OCI-LY1 (cell line): ENCODE measurements at regions not wholly inside any gene's neighbourhood (a gene's known extent, or its start where the extent isn't known, plus 50 kb on each side); places are given as distances from the start of the nearest gene placed in this dataset.

Source experiments
- H2AFZ ChIP-seq: fragments of 200-600 bp; sonication (generic), shearing (Covaris generic); 2 replicates; pipeline ENCODE4 v1.6.0; 2014; ENCODE audit warnings: antibody characterized with exemption, mild to moderate bottlenecking, low read length
- H3F3A ChIP-seq: fragments of 200-600 bp; sonication (generic), shearing (Covaris generic); 2 replicates; pipeline ENCODE4 v1.6.0; 2014; ENCODE audit warnings: mild to moderate bottlenecking, antibody characterized with exemption, low read length, moderate library complexity; ENCODE audit not compliant: insufficient read depth
- H3K27ac ChIP-seq: fragments of 200-600 bp; sonication (generic); 2 replicates; pipeline ENCODE4 v1.5.1; 2014; ENCODE audit warnings: low read length, mixed run types, mild to moderate bottlenecking, low read depth; ENCODE audit not compliant: poor library complexity, severe bottlenecking
- H3K27me3 ChIP-seq: fragments of 200-600 bp; sonication (generic); 2 replicates; pipeline ENCODE4 v1.6.0; 2014; ENCODE audit warnings: antibody characterized with exemption, mild to moderate bottlenecking, low read length, moderate library complexity; ENCODE audit not compliant: insufficient read depth
- H3K36me3 ChIP-seq: fragments of 200-600 bp; sonication (generic); 2 replicates; pipeline ENCODE4 v1.6.1; 2014; ENCODE audit warnings: mild to moderate bottlenecking, antibody characterized with exemption, low read length, moderate library complexity, mixed read lengths; ENCODE audit not compliant: insufficient read depth
- H3K4me1 ChIP-seq: fragments of 200-600 bp; sonication (generic); 2 replicates; pipeline ENCODE4 v1.5.1; 2014; ENCODE audit warnings: mild to moderate bottlenecking, low read length, moderate library complexity; ENCODE audit not compliant: insufficient read depth, severe bottlenecking
- H3K4me2 ChIP-seq: fragments of 200-600 bp; sonication (generic), shearing (Covaris generic); 2 replicates; pipeline ENCODE4 v1.6.1; 2014; ENCODE audit warnings: low read length
- H3K4me3 ChIP-seq: fragments of 200-600 bp; sonication (generic); 2 replicates; pipeline ENCODE4 v1.5.1; 2014; ENCODE audit warnings: low read length, low read depth, mild to moderate bottlenecking, mixed read lengths; ENCODE audit not compliant: poor library complexity, severe bottlenecking
- H3K79me2 ChIP-seq: fragments of 200-600 bp; shearing (Covaris generic); 2 replicates; pipeline ENCODE4 v1.6.1; 2016; ENCODE audit warnings: mixed run types, low read length, mixed read lengths; ENCODE audit not compliant: insufficient read depth
- H3K9ac ChIP-seq: fragments of 200-600 bp; sonication (generic), shearing (Covaris generic); 2 replicates; pipeline ENCODE4 v1.6.1; 2014; ENCODE audit warnings: mild to moderate bottlenecking, low read length, mixed read lengths
- H3K9me2 ChIP-seq: fragments of 200-600 bp; sonication (generic), shearing (Covaris generic); 2 replicates; pipeline ENCODE4 v1.6.1; 2014; ENCODE audit warnings: low read depth, mild to moderate bottlenecking, low read length, mixed read lengths
- H3K9me3 ChIP-seq: fragments of 200-600 bp; shearing (Covaris generic); 2 replicates; pipeline ENCODE4 v1.6.1; 2014; ENCODE audit warnings: low read length, mixed read lengths
- H4K20me1 ChIP-seq: fragments of 200-600 bp; sonication (generic), shearing (Covaris generic); 2 replicates; pipeline ENCODE4 v1.6.0; 2016; ENCODE audit warnings: mild to moderate bottlenecking, low read length; ENCODE audit not compliant: insufficient read depth
- CTCF ChIP-seq: fragments of 200-600 bp; sonication (generic), shearing (Covaris generic); IDR thresholded peaks from 2 replicates; pipeline ENCODE4 v1.5.1; 2017; ENCODE audit warnings: mild to moderate bottlenecking, antibody characterized with exemption, low read length, moderate library complexity, mixed read lengths
- EZH2 ChIP-seq: fragments of 200-600 bp; sonication (generic), shearing (Covaris generic); IDR thresholded peaks from 2 replicates; pipeline ENCODE4 v1.8.0; 2017; ENCODE audit warnings: borderline replicate concordance, mixed run types, mild to moderate bottlenecking, antibody characterized with exemption, low read length, moderate library complexity, mixed read lengths

- TF ChIP-seq EZH2 (no peak), CTCF (no peak)
- H3K79me2 ChIP-seq = no peaks in the 10 kb centered on the region
- no peaks in the 10 kb centered on the region; the same call in none of the 2 replicates for H3K27me3 ChIP-seq
- H3K9me3 ChIP-seq = no peaks in the 10 kb centered on the region
- H3K27ac ChIP-seq = no peak overlapping the region
- H3K9me2 ChIP-seq = no peaks in the 10 kb centered on the region
- no peak overlapping the region for H3K4me2 ChIP-seq
- H3F3A ChIP-seq = no peaks in the 10 kb centered on the region
- no peaks in the 10 kb centered on the region for H3K4me1 ChIP-seq
- H3K4me3 ChIP-seq = no peak overlapping the region
- H4K20me1 ChIP-seq = no peaks in the 10 kb centered on the region
- no peak overlapping the region for H2AFZ ChIP-seq
- no peak overlapping the region for H3K9ac ChIP-seq
- no peaks in the 10 kb centered on the region for H3K36me3 ChIP-seq
Observed at GRCh38 chr10:118805146-118805545, 50.4 kb upstream of the CACUL1 start.

GRCh38 chr10:118807512-118808305, 52.9 kb upstream of the CACUL1 start:
- Histone ChIP-seq H3K9me3 (no peaks in the 10 kb centered on the region), H3K27me3 (no peaks in the 10 kb centered on the region; the same call in 1 of the 2 replicates), H3K4me1 (no peaks in the 10 kb centered on the region), H3K4me3 (no peak overlapping the region), H2AFZ (no peak overlapping the region), H3F3A (no peaks in the 10 kb centered on the region), H4K20me1 (no peaks in the 10 kb centered on the region), H3K4me2 (no peak overlapping the region), H3K9ac (no peak overlapping the region), H3K36me3 (no peaks in the 10 kb centered on the region), H3K27ac (no peak overlapping the region), H3K79me2 (no peaks in the 10 kb centered on the region), H3K9me2 (no peaks in the 10 kb centered on the region)
- no peak for TF ChIP-seq EZH2
- TF ChIP-seq CTCF = no peak

GRCh38 chr10:118808601-118809356, 54.0 kb upstream of the CACUL1 start:
- no peak overlapping the region for H3K4me3 ChIP-seq
- no peaks in the 10 kb centered on the region; the same call in 1 of the 2 replicates for H3K27me3 ChIP-seq
- H3K9me2 ChIP-seq = no peaks in the 10 kb centered on the region
- no peaks in the 10 kb centered on the region for H4K20me1 ChIP-seq
- no peaks in the 10 kb centered on the region for H3K79me2 ChIP-seq
- no peak overlapping the region for H3K27ac ChIP-seq
- H3F3A ChIP-seq = no peaks in the 10 kb centered on the region
- no peaks in the 10 kb centered on the region for H3K36me3 ChIP-seq
- H3K9ac ChIP-seq = no peak overlapping the region
- no peak overlapping the region for H3K4me2 ChIP-seq
- H3K9me3 ChIP-seq = no peaks in the 10 kb centered on the region
- H3K4me1 ChIP-seq = no peaks in the 10 kb centered on the region
- TF ChIP-seq CTCF = no peak
- TF ChIP-seq EZH2 = no peak
- no peak overlapping the region for H2AFZ ChIP-seq
